GM12864 (cell line): ENCODE measurements at regions not wholly inside any gene's neighbourhood (a gene's known extent, or its start where the extent isn't known, plus 50 kb on each side); places are given as distances from the start of the nearest gene placed in this dataset.
"Not testable (repeated sequence)": the region's sequence is repeated elsewhere in the genome, so short reads cannot be mapped to it uniquely, and the experiment has no call there.

Experiments
- DNase-seq: peaks from one replicate; pipeline ENCODE4 v3.0.0-alpha.2; 2011; ENCODE audit warnings: low read depth
- H3K4me3 ChIP-seq: 2 replicates; pipeline ENCODE4 v1.5.1; 2011; ENCODE audit warnings: mild to moderate bottlenecking, low read depth, low read length, control low read depth
- CTCF ChIP-seq: IDR thresholded peaks from 2 replicates; pipeline ENCODE4 v1.5.1; 2011; ENCODE audit warnings: low read depth, mild to moderate bottlenecking, moderate library complexity, low read length, control low read depth, inconsistent platforms; ENCODE audit errors: missing control alignments

- no peak for DNase-seq
- no peak for TF ChIP-seq CTCF
- no peak overlapping the region for H3K4me3 ChIP-seq
Observed at GRCh38 chr6:144405163-144405562, 120.0 kb downstream of the UTRN start.

- no peak for DNase-seq
- TF ChIP-seq CTCF: no peak
- no peak overlapping the region for H3K4me3 ChIP-seq
Observed at GRCh38 chr6:144406796-144407195, 121.7 kb downstream of the UTRN start.

- no peak overlapping the region for H3K4me3 ChIP-seq
- TF ChIP-seq CTCF: no peak
- no peak for DNase-seq
Observed at GRCh38 chr6:144408161-144408560, 123.0 kb downstream of the UTRN start.

- DNase-seq: no peak
- no peak overlapping the region for H3K4me3 ChIP-seq
- no peak for TF ChIP-seq CTCF
Observed at GRCh38 chr6:144410059-144410458, 124.9 kb downstream of the UTRN start.

- DNase-seq, H3K4me3 ChIP-seq: not testable (repeated sequence)
Observed at GRCh38 chr6:144410574-144410973, 125.4 kb downstream of the UTRN start.

GRCh38 chr6:144411531-144412165 lies 126.5 kb downstream of the UTRN start:
- TF ChIP-seq CTCF: no peak
- DNase-seq: no peak

GRCh38 chr6:144413418-144413817 lies 128.3 kb downstream of the UTRN start:
- TF ChIP-seq CTCF: no peak
- no peak overlapping the region for H3K4me3 ChIP-seq
- no peak for DNase-seq

More at GRCh38 chr6:144411531-144412165, 126.5 kb downstream of the UTRN start:
- no peak overlapping the region for H3K4me3 ChIP-seq
